GM12865 (cell line): ENCODE measurements at regions not wholly inside any gene's neighbourhood (a gene's known extent, or its start where the extent isn't known, plus 50 kb on each side); places are given as distances from the start of the nearest gene placed in this dataset.

Source experiments
- DNase-seq: peaks from one replicate; pipeline ENCODE4 v3.0.0; 2010; ENCODE audit warnings: low read depth
- H3K4me3 ChIP-seq: 2 replicates; pipeline ENCODE4 v1.5.1; 2011; ENCODE audit warnings: mild to moderate bottlenecking, low read depth, low read length, control low read depth
- TF ChIP-seq, protein P1 (sequence below): IDR thresholded peaks from 2 replicates; pipeline ENCODE4 v1.5.1; 2011; ENCODE audit warnings: low read length, control low read depth, low read depth, inconsistent platforms; ENCODE audit not compliant: insufficient read depth; ENCODE audit errors: missing control alignments

DNA sequence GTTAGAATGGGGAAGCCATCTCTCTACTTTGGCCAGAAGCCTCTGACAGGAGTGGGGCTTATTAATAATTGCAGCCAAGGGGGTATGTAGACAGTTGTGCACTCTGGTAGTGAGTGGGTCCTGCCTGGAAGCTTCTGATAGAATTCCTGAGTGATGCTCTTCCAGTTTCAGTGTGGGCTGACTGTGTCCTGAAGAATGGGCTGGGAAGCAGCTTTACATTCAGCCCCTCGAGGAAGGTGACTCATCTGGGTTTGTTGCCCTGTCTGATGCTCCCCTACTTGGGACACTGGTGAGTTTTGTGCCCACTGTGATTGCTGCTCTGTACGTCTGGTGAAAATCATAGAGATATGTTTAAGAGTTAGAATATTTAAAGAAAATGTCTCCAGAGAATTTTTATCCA, 444.7 kb upstream of the RBMS3 start:
- TF ChIP-seq, protein P1, sequence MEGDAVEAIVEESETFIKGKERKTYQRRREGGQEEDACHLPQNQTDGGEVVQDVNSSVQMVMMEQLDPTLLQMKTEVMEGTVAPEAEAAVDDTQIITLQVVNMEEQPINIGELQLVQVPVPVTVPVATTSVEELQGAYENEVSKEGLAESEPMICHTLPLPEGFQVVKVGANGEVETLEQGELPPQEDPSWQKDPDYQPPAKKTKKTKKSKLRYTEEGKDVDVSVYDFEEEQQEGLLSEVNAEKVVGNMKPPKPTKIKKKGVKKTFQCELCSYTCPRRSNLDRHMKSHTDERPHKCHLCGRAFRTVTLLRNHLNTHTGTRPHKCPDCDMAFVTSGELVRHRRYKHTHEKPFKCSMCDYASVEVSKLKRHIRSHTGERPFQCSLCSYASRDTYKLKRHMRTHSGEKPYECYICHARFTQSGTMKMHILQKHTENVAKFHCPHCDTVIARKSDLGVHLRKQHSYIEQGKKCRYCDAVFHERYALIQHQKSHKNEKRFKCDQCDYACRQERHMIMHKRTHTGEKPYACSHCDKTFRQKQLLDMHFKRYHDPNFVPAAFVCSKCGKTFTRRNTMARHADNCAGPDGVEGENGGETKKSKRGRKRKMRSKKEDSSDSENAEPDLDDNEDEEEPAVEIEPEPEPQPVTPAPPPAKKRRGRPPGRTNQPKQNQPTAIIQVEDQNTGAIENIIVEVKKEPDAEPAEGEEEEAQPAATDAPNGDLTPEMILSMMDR: no peak
- DNase-seq: no peak
- H3K4me3 ChIP-seq: no peak overlapping the region

DNA sequence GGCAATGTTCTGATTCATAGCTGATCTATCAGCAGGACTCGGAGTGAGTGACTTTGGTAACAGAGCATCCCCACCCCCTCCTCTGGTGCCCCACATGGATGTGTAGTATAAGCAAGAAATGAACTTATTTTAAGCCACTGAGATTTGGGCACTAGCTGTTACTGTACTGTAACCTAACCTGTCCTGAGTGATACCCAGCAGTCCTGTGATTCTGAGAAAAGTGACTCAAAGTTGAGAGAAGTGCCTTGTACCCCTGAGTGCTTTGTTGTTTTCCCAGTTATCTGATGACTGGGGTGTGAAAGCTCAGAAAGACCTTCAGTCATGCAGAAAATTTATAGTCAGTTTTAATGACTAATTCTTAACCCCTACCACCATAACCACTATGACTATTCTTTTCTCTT, 439.9 kb upstream of the RBMS3 start:
- TF ChIP-seq, protein P1: no peak
- peak; percentile 76 for DNase-seq
- no peak overlapping the region for H3K4me3 ChIP-seq

DNA sequence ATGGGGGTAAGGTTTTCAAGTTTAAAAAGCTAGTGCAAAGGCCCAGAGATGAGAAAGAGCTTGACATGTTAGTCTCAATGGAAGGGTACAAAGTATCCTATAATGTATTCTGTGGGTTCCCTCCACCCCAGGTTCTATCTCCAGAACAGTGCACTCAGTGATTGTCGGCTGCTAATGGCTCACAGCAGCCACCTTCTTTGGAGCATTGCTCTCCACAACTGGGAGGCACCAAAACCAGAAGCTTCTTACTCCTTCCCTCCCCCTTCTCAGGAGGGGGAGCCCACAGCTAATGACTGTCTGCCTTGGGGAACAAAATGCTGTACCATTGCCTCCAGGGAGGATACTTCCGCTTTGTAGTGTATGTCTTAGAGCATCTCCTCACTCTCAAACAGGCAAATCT, 439.4 kb upstream of the RBMS3 start:
- DNase-seq: peak; percentile 32
- no peak overlapping the region for H3K4me3 ChIP-seq
- TF ChIP-seq, protein P1: no peak

DNA sequence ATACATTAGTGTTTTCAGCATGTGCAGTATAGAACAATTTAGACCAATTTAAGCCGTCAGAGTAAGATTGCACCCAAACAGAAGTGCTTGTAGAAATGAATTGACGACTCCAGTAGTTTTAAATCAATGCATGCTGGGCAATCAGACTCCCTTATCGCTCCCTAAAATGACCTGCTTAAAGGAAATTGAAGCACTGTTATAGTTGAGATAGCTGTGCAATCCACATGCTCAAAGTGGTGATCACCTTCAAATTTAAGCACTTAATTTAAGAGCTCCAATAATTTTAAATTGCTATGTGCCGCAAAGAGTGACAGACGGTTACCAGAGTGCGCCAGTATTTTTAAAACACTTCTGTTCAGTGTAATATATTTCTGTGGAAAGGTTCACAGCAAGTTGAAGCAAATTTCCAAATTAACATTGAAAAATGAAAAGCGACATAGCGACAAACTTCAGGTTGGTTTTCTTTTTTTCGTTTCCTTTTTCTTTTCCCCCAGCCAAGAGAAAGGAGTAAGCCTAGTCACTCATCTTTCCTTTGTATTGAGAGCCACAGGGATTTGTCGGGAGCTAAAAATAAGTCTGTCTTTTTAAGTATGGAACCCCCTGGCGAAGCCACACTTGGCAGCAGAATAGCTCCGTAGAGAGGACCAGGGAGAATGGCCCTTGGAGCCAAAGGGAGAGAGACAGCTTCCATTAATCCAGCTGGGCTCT, 436.4 kb upstream of the RBMS3 start:
- TF ChIP-seq, protein P1: no peak
- DNase-seq: no peak
- H3K4me3 ChIP-seq: no peak overlapping the region

DNA sequence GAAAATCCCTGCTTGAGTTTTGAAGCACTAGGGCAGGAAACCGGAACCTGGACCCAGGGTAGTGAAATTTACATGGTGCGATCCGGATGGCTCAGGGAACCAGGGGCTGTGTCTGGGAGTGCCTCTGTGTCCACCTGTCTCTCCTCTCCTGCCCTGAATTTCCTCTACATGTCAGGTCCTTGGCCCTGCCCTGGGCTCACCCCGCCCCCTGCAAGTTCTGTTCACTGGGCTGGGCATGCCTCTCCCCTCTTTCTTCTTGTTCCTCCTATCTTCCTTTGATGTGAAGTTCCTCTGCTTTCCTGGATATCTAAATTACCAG, 435.9 kb upstream of the RBMS3 start:
- DNase-seq: no peak
- no peak overlapping the region for H3K4me3 ChIP-seq
- TF ChIP-seq, protein P1: no peak

DNA sequence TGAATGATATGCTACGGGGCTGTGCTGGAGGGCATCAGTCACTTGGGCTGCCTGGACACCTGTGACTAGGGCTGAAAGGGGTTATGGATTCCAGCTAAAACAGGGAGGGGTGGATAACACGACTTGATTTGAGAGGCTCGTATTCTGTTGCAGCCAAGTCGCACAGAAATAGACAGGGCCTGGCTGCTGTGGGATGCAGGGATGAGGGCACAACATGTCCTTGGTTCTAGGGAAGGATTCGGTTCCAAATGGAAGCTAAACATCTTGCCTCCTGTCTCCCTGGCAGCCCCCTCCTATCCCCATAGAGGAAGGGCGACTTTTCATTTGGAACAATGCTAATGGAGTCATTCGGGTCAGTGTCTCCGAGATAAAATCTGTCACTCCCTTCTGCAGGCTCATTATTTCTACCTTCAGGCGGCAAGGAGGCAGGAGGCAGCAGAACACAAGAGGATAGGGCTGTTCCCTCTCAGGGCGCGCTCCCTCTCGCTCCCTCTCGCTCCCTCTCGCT, 433.8 kb upstream of the RBMS3 start:
- DNase-seq: no peak
- TF ChIP-seq, protein P1: no peak
- H3K4me3 ChIP-seq: no peak overlapping the region

DNA sequence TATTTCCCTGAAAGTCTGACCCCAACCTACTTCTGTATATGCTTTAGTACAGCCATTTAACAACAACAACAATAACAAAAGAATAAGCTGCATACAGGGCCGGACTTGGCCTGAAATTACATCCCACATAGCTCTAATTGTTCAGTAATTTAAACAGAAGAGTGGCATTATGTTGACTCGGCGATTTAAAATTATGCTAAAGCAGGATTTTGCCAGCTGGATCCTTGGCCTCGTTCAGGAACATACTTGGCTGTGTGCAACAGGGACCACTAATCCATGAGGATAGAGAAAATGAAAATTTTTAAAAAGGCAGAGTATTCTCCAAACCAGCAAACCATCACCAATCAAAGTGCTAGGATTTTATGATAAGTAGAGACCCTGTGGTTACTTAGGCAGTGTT, 433.1 kb upstream of the RBMS3 start:
- H3K4me3 ChIP-seq: no peak overlapping the region

More for the DNA sequence above, 433.1 kb upstream of the RBMS3 start:
- no peak for DNase-seq
- TF ChIP-seq, protein P1: no peak
